ENCODE measurements at regions not wholly inside any gene's neighbourhood (a gene's known extent, or its start where the extent isn't known, plus 50 kb on each side); places are given as distances from the start of the nearest gene placed in this dataset.

- TF ChIP-seq, protein P1, sequence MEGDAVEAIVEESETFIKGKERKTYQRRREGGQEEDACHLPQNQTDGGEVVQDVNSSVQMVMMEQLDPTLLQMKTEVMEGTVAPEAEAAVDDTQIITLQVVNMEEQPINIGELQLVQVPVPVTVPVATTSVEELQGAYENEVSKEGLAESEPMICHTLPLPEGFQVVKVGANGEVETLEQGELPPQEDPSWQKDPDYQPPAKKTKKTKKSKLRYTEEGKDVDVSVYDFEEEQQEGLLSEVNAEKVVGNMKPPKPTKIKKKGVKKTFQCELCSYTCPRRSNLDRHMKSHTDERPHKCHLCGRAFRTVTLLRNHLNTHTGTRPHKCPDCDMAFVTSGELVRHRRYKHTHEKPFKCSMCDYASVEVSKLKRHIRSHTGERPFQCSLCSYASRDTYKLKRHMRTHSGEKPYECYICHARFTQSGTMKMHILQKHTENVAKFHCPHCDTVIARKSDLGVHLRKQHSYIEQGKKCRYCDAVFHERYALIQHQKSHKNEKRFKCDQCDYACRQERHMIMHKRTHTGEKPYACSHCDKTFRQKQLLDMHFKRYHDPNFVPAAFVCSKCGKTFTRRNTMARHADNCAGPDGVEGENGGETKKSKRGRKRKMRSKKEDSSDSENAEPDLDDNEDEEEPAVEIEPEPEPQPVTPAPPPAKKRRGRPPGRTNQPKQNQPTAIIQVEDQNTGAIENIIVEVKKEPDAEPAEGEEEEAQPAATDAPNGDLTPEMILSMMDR (IDR thresholded peaks at IDR 0.05; ENCODE audit: poor library complexity) = no peak
- TF ChIP-seq EZH2 (IDR thresholded peaks at IDR 0.05; ENCODE audit: borderline replicate concordance) = no peak
- no peak for TF ChIP-seq EZH2phosphoT487 (IDR thresholded peaks at IDR 0.05; ENCODE audit: low read depth, severe bottlenecking, unreplicated experiment)
These were observed 1286.9 kb upstream of the PCDH20 start for GRCh38 chr13:62702502-62702901.

Data from hepatocyte (in vitro differentiated cells).